ENCODE measurements at regions not wholly inside any gene's neighbourhood (a gene's known extent, or its start where the extent isn't known, plus 50 kb on each side); places are given as distances from the start of the nearest gene placed in this dataset.

DNA sequence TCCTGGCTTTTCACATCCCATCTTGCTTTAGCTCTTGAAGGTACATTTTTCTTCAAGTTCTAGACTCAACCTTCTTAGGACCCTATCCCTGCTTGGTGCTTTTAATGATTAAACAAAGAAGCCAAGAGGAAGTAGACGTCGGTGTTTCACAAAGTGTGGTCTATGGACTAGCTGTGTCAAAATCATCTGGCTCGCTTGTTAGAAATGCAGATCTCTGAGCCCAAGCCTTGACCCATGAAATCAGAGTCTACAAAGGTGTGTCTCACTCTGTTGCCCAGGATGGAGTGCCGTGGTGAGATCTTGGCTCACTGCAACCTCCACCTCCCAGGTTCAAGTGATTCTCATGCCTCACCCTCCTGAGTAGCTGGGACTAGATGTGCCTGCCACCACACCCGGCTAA is 295.5 kb upstream of the KAZN start:
- Histone ChIP-seq H3K27me3 (ENCODE audit: control insufficient read depth in 3 of 3, insufficient read depth in 3 of 3, low read depth in 1 of 3, low read length in 3 of 3) (no peaks in the 10 kb centered on the region), H2BK15ac (ENCODE audit: low read length) (no peak overlapping the region), H3K9me3 (replicated peaks in 1 of 2; ENCODE audit: control insufficient read depth in 2 of 2, insufficient read depth in 1 of 2, low read depth in 1 of 2, low read length in 2 of 2) (no peaks in the 10 kb centered on the region), H2AFZ (ENCODE audit: low read length) (no peak overlapping the region), H3K4me3 (ENCODE audit: low read length in 2 of 2) (no peak overlapping the region), H4K91ac (ENCODE audit: low read depth, low read length, poor library complexity) (no peak overlapping the region), H3K4me2 (ENCODE audit: insufficient read depth, low read length, poor library complexity, severe bottlenecking) (no peak overlapping the region), H2BK5ac (ENCODE audit: low read length) (no peak overlapping the region), H3K9ac (ENCODE audit: low read depth, low read length, poor library complexity) (no peak overlapping the region), H3K23ac (ENCODE audit: low read depth, low read length, poor library complexity) (no peak overlapping the region), H3K79me1 (ENCODE audit: low read depth, low read length) (no peaks in the 10 kb centered on the region), H3K4me1 (ENCODE audit: control insufficient read depth in 2 of 2, insufficient read depth in 1 of 2, low read depth in 1 of 2, low read length in 2 of 2) (no peaks in the 10 kb centered on the region), H4K8ac (ENCODE audit: low read depth, low read length) (no peak overlapping the region), H2BK12ac (ENCODE audit: low read length) (no peak overlapping the region), H2BK120ac (ENCODE audit: low read depth, low read length) (no peak overlapping the region), H2AK5ac (ENCODE audit: low read depth, low read length) (no peak overlapping the region), H3K4ac (ENCODE audit: low read length) (no peak overlapping the region), H3K18ac (ENCODE audit: low read length) (no peak overlapping the region), H3K14ac (ENCODE audit: low read length) (no peak overlapping the region), H3K36me3 (replicated peaks in 1 of 2; ENCODE audit: control insufficient read depth in 2 of 2, insufficient read depth in 2 of 2, low read length in 2 of 2) (no peaks in the 10 kb centered on the region), H3K27ac (replicated peaks; ENCODE audit: low read length) (no peak overlapping the region)
- no peak for DNase-seq (ENCODE audit: low spot score)
- no CpG with 5 or more reads among the region's 5 CpGs for WGBS, 2 donors (ENCODE audit: extremely low coverage in 2 of 2, insufficient read length in 2 of 2, insufficient replicate concordance in 1 of 2)

DNA sequence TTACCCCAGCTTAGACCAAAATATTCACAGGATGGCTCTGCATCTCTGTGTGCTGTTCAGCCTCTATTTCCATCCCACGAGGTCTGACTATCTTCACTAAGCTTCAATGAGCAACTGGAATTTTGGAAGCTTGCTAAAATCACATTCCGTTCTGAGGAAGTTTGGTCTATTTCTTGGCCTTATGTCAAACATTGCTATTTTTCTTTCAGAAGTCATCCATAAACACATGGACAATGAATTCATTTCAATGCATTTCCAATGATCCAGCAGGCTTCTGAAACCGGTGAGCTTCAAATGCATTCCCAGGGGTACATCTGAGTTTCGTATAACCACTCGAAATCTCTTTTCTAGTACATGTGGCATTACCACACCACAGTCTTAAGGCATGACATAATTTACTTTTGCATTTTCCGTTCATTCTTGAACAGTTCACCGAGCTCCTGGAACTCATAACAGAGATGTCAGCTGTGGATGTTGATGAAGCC is 294.1 kb upstream of the KAZN start:
- H3K36me3 ChIP-seq (replicated peaks in 1 of 2; ENCODE audit: control insufficient read depth in 2 of 2, insufficient read depth in 2 of 2, low read length in 2 of 2): no peaks in the 10 kb centered on the region
- no peak overlapping the region for H3K23ac ChIP-seq (ENCODE audit: low read depth, low read length, poor library complexity)
- no peak overlapping the region for H2AFZ ChIP-seq (ENCODE audit: low read length)
- no peak overlapping the region for H3K14ac ChIP-seq (ENCODE audit: low read length)
- no CpG with 5 or more reads among the region's 7 CpGs for WGBS, 2 donors (ENCODE audit: extremely low coverage in 2 of 2, insufficient read length in 2 of 2, insufficient replicate concordance in 1 of 2)
- no peak overlapping the region for H3K4me3 ChIP-seq (ENCODE audit: low read length in 2 of 2)
- no peak overlapping the region for H2BK15ac ChIP-seq (ENCODE audit: low read length)
- no peak overlapping the region for H4K91ac ChIP-seq (ENCODE audit: low read depth, low read length, poor library complexity)
- no peak overlapping the region for H3K4me2 ChIP-seq (ENCODE audit: insufficient read depth, low read length, poor library complexity, severe bottlenecking)
- no peaks in the 10 kb centered on the region for H3K9me3 ChIP-seq (replicated peaks in 1 of 2; ENCODE audit: control insufficient read depth in 2 of 2, insufficient read depth in 1 of 2, low read depth in 1 of 2, low read length in 2 of 2)
- no peak overlapping the region for H3K9ac ChIP-seq (ENCODE audit: low read depth, low read length, poor library complexity)
- no peak overlapping the region for H2BK5ac ChIP-seq (ENCODE audit: low read length)
- DNase-seq (ENCODE audit: low spot score): no peak
- H3K27ac ChIP-seq (replicated peaks; ENCODE audit: low read length): no peak overlapping the region
- no peak overlapping the region for H2AK5ac ChIP-seq (ENCODE audit: low read depth, low read length)
- H3K4me1 ChIP-seq (ENCODE audit: control insufficient read depth in 2 of 2, insufficient read depth in 1 of 2, low read depth in 1 of 2, low read length in 2 of 2): no peaks in the 10 kb centered on the region
- H2BK120ac ChIP-seq (ENCODE audit: low read depth, low read length): no peak overlapping the region
- no peaks in the 10 kb centered on the region for H3K27me3 ChIP-seq (ENCODE audit: control insufficient read depth in 3 of 3, insufficient read depth in 3 of 3, low read depth in 1 of 3, low read length in 3 of 3)
- H2BK12ac ChIP-seq (ENCODE audit: low read length): no peak overlapping the region
- H3K18ac ChIP-seq (ENCODE audit: low read length): no peak overlapping the region
- no peak overlapping the region for H4K8ac ChIP-seq (ENCODE audit: low read depth, low read length)
- no peaks in the 10 kb centered on the region for H3K79me1 ChIP-seq (ENCODE audit: low read depth, low read length)
- H3K4ac ChIP-seq (ENCODE audit: low read length): no peak overlapping the region

DNA sequence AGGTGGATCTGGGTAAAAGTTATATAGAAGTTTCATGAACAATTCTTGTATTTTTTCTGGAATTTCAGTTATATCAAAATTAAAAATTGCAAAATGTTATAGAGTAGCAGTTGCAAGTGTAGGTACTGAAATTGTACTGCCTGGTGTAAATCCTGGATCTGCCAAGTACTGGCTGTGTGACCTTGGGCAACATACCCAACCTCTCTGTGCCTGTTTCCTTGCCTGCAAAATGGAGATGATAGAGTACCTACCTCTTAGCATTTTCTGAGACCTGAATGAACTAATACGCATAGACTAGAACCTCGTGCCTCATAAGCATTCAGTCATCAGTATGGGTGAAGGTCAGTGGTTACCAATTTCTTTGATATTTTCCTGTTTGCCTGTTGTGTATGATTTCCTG is 290.0 kb upstream of the KAZN start:
- no peak overlapping the region for H4K8ac ChIP-seq (ENCODE audit: low read depth, low read length)
- no peak overlapping the region for H3K27ac ChIP-seq (replicated peaks; ENCODE audit: low read length)
- H3K4me1 ChIP-seq (ENCODE audit: control insufficient read depth in 2 of 2, insufficient read depth in 1 of 2, low read depth in 1 of 2, low read length in 2 of 2): no peaks in the 10 kb centered on the region
- H3K23ac ChIP-seq (ENCODE audit: low read depth, low read length, poor library complexity): no peak overlapping the region
- H3K9ac ChIP-seq (ENCODE audit: low read depth, low read length, poor library complexity): no peak overlapping the region
- no peak overlapping the region for H2AK5ac ChIP-seq (ENCODE audit: low read depth, low read length)
- no peak overlapping the region for H2AFZ ChIP-seq (ENCODE audit: low read length)
- no peak overlapping the region for H2BK120ac ChIP-seq (ENCODE audit: low read depth, low read length)
- no peak overlapping the region for H3K4me3 ChIP-seq (ENCODE audit: low read length in 2 of 2)
- H3K9me3 ChIP-seq (replicated peaks in 1 of 2; ENCODE audit: control insufficient read depth in 2 of 2, insufficient read depth in 1 of 2, low read depth in 1 of 2, low read length in 2 of 2): no peaks in the 10 kb centered on the region
- no peak overlapping the region for H2BK15ac ChIP-seq (ENCODE audit: low read length)
- no peak overlapping the region for H3K4me2 ChIP-seq (ENCODE audit: insufficient read depth, low read length, poor library complexity, severe bottlenecking)
- no peak overlapping the region for H2BK5ac ChIP-seq (ENCODE audit: low read length)
- no peak for DNase-seq (ENCODE audit: low spot score)
- no peaks in the 10 kb centered on the region for H3K36me3 ChIP-seq (replicated peaks in 1 of 2; ENCODE audit: control insufficient read depth in 2 of 2, insufficient read depth in 2 of 2, low read length in 2 of 2)
- no peak overlapping the region for H3K14ac ChIP-seq (ENCODE audit: low read length)
- no peaks in the 10 kb centered on the region for H3K27me3 ChIP-seq (ENCODE audit: control insufficient read depth in 3 of 3, insufficient read depth in 3 of 3, low read depth in 1 of 3, low read length in 3 of 3)
- WGBS, 2 donors (ENCODE audit: extremely low coverage in 2 of 2, insufficient read length in 2 of 2, insufficient replicate concordance in 1 of 2): no CpG with 5 or more reads among the region's 2 CpGs
- no peak overlapping the region for H3K18ac ChIP-seq (ENCODE audit: low read length)
- no peak overlapping the region for H2BK12ac ChIP-seq (ENCODE audit: low read length)
- no peak overlapping the region for H4K91ac ChIP-seq (ENCODE audit: low read depth, low read length, poor library complexity)
- no peaks in the 10 kb centered on the region for H3K79me1 ChIP-seq (ENCODE audit: low read depth, low read length)
- no peak overlapping the region for H3K4ac ChIP-seq (ENCODE audit: low read length)

DNA sequence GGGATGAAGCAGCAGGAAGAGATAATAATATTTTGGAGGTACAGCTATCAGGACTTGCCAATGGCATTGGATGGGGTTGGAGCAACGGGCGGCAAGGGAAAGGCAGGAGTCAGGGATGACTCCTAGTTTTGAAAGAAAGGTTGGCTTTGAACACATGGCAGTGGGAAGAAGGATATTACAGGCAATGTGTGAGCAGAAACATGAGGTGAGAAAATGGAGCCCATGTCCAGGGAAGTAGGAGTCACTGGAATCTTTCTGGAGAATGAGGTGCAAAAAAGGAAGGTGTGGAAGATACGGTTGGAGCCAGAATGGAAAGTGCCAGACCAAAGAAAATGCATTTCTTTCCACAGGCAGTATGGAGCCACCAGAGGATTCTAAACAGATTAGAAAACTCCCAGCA is 288.5 kb upstream of the KAZN start:
- Histone ChIP-seq H3K4ac (ENCODE audit: low read length) (no peak overlapping the region), H2AFZ (ENCODE audit: low read length) (no peak overlapping the region), H3K27ac (replicated peaks; ENCODE audit: low read length) (no peak overlapping the region), H2AK5ac (ENCODE audit: low read depth, low read length) (no peak overlapping the region), H2BK5ac (ENCODE audit: low read length) (no peak overlapping the region), H3K36me3 (replicated peaks in 1 of 2; ENCODE audit: control insufficient read depth in 2 of 2, insufficient read depth in 2 of 2, low read length in 2 of 2) (no peaks in the 10 kb centered on the region), H3K79me1 (ENCODE audit: low read depth, low read length) (no peaks in the 10 kb centered on the region), H3K14ac (ENCODE audit: low read length) (no peak overlapping the region), H3K18ac (ENCODE audit: low read length) (no peak overlapping the region), H2BK12ac (ENCODE audit: low read length) (no peak overlapping the region), H3K4me1 (ENCODE audit: control insufficient read depth in 2 of 2, insufficient read depth in 1 of 2, low read depth in 1 of 2, low read length in 2 of 2) (no peaks in the 10 kb centered on the region), H2BK120ac (ENCODE audit: low read depth, low read length) (no peak overlapping the region), H3K27me3 (ENCODE audit: control insufficient read depth in 3 of 3, insufficient read depth in 3 of 3, low read depth in 1 of 3, low read length in 3 of 3) (no peaks in the 10 kb centered on the region), H4K91ac (ENCODE audit: low read depth, low read length, poor library complexity) (no peak overlapping the region), H3K9me3 (replicated peaks in 1 of 2; ENCODE audit: control insufficient read depth in 2 of 2, insufficient read depth in 1 of 2, low read depth in 1 of 2, low read length in 2 of 2) (no peaks in the 10 kb centered on the region), H2BK15ac (ENCODE audit: low read length) (no peak overlapping the region), H4K8ac (ENCODE audit: low read depth, low read length) (no peak overlapping the region), H3K23ac (ENCODE audit: low read depth, low read length, poor library complexity) (no peak overlapping the region), H3K4me2 (ENCODE audit: insufficient read depth, low read length, poor library complexity, severe bottlenecking) (no peak overlapping the region), H3K4me3 (ENCODE audit: low read length in 2 of 2) (no peak overlapping the region), H3K9ac (ENCODE audit: low read depth, low read length, poor library complexity) (no peak overlapping the region)
- WGBS, 2 donors (ENCODE audit: extremely low coverage in 2 of 2, insufficient read length in 2 of 2, insufficient replicate concordance in 1 of 2): no CpG with 5 or more reads among the region's 3 CpGs
- no peak for DNase-seq (ENCODE audit: low spot score)
